AG10803 (cell line): ENCODE measurements at regions not wholly inside any gene's neighbourhood (a gene's known extent, or its start where the extent isn't known, plus 50 kb on each side); places are given as distances from the start of the nearest gene placed in this dataset.

ENCODE experiments used
- DNase-seq: peaks from one replicate; pipeline ENCODE4 v3.0.0; 2010; ENCODE audit warnings: low read depth
- H3K4me3 ChIP-seq: 2 replicates; pipeline ENCODE4 v1.5.1; 2011; ENCODE audit warnings: mild to moderate bottlenecking, low read length, control low read depth
- TF ChIP-seq, protein P1 (sequence below): conservative IDR thresholded peaks from 2 replicates; pipeline ENCODE4 v1.5.1; 2011; ENCODE audit warnings: mild to moderate bottlenecking, low read length, control low read depth, inconsistent platforms

GRCh38 chr3:106797461-106797860, 579.8 kb upstream of the CCDC54 start:
- TF ChIP-seq, protein P1, sequence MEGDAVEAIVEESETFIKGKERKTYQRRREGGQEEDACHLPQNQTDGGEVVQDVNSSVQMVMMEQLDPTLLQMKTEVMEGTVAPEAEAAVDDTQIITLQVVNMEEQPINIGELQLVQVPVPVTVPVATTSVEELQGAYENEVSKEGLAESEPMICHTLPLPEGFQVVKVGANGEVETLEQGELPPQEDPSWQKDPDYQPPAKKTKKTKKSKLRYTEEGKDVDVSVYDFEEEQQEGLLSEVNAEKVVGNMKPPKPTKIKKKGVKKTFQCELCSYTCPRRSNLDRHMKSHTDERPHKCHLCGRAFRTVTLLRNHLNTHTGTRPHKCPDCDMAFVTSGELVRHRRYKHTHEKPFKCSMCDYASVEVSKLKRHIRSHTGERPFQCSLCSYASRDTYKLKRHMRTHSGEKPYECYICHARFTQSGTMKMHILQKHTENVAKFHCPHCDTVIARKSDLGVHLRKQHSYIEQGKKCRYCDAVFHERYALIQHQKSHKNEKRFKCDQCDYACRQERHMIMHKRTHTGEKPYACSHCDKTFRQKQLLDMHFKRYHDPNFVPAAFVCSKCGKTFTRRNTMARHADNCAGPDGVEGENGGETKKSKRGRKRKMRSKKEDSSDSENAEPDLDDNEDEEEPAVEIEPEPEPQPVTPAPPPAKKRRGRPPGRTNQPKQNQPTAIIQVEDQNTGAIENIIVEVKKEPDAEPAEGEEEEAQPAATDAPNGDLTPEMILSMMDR = no peak
- no peak for DNase-seq
- H3K4me3 ChIP-seq = no peak overlapping the region

DNA sequence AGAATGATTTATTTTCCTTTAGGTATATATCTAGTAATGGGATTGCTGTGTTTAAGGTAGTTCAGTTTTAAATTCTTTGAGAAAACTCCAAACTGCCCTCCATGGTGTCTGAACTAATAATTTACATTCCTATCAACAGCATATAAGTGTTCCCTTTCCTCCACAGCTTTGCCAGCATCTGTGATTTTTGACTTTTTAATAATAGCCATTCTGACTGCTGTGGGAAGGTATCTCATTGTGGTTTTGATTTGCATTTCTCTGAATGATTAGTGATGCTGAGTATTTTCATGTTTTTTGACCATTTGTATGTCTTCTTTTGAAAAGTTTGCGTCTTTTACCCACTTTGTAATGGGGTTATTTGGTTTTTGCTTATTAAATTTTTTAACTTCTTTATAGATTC, 571.6 kb upstream of the CCDC54 start:
- no peak for DNase-seq
- TF ChIP-seq, protein P1 = no peak
- H3K4me3 ChIP-seq = no peak overlapping the region

- TF ChIP-seq, protein P1 = no peak
- DNase-seq = no peak
- H3K4me3 ChIP-seq = no peak overlapping the region
Measured at GRCh38 chr3:106806964-106807363, 570.3 kb upstream of the CCDC54 start.

GRCh38 chr3:106809041-106809440, 568.2 kb upstream of the CCDC54 start:
- no peak for DNase-seq
- TF ChIP-seq, protein P1 = no peak

DNA sequence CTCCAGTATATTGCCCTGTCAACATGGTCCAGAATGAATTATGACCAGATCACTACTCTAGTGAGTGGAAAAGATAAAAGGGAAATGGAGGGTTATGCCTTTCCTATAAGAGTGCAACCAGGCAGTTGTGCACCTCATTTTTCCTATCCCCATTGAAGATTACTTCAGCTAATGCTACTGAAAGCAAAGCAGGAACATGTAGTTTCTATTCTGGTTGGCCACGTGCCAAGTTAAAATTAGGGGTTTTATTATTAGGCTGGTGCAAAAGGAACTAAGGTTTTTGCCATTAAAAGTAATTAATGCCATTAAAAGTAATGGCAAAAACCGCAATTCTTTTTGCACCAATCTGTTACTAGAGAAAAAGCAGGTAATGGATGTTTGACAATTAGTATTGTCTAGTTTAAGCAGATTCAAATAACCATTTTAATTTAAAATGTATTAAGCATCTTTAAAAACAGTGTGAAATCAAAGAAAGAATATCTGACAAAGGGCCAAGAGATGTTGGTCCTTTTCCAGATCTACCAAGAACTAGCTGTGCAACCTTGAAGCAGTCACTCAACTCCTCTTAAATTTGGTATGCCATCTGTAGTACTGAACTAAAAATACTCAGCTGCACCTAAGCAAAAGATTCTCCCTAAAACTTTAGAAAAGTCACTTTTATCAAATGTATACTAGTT, 567.5 kb upstream of the CCDC54 start:
- TF ChIP-seq, protein P1 = no peak
- DNase-seq = no peak
- no peak overlapping the region for H3K4me3 ChIP-seq

More at GRCh38 chr3:106809041-106809440, 568.2 kb upstream of the CCDC54 start:
- H3K4me3 ChIP-seq = no peak overlapping the region

- H3K4me3 ChIP-seq = no peak overlapping the region
- TF ChIP-seq, protein P1 = no peak
- DNase-seq = peak; percentile 28
Measured at GRCh38 chr3:106810300-106810875, 566.9 kb upstream of the CCDC54 start.

DNA sequence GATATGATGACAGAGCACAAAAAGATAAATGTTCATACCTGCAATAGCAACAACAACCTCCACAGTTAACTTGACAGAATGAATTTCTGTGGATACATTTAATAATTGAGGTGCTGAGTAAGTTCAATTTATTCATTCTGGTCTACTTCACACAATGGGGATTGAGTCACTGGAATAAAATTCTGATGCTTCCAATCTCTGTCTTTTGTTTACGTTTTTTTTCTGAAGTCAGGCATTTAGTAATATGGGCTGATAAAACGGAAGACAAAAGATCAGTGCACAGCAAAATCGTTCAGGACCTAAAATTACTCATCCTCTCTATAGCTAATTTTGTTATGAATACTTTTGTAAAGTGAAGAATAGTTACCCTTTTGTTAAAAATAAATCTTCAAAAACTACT, 565.9 kb upstream of the CCDC54 start:
- H3K4me3 ChIP-seq = no peak overlapping the region
- peak; percentile 79 for DNase-seq
- TF ChIP-seq, protein P1 = no peak
